Muscle layer of colon (tissue), 2 donors: ENCODE measurements at regions not wholly inside any gene's neighbourhood (a gene's known extent, or its start where the extent isn't known, plus 50 kb on each side); places are given as distances from the start of the nearest gene placed in this dataset.

Experiments used
- H3K27ac ChIP-seq: one replicate; pipeline ENCODE4 v1.7.0; 2013; ENCODE audit warnings: low read depth, mild to moderate bottlenecking, low read length, moderate library complexity
- H3K27me3 ChIP-seq, 2 donors: one replicate each; pipeline ENCODE4 v1.7.0; 2013; ENCODE audit warnings: low read length in 2 of 2, mild to moderate bottlenecking in 2 of 2; ENCODE audit not compliant: insufficient read depth in 2 of 2, control insufficient read depth in 1 of 2
- H3K36me3 ChIP-seq: one replicate; pipeline ENCODE4 v1.7.0; 2013; ENCODE audit warnings: mild to moderate bottlenecking, low read length; ENCODE audit not compliant: insufficient read depth
- H3K4me1 ChIP-seq: one replicate; pipeline ENCODE4 v1.7.0; 2013; ENCODE audit warnings: mild to moderate bottlenecking, low read length; ENCODE audit not compliant: insufficient read depth
- H3K4me3 ChIP-seq, 2 donors: one replicate each; pipeline ENCODE4 v1.7.0; 2013; ENCODE audit warnings: low read length in 2 of 2, low read depth in 1 of 2, mild to moderate bottlenecking in 1 of 2, moderate library complexity in 1 of 2
- H3K9ac ChIP-seq: one replicate; pipeline ENCODE4 v1.7.0; 2013; ENCODE audit warnings: low read length
- H3K9me3 ChIP-seq: one replicate; pipeline ENCODE4 v1.7.0; 2013; ENCODE audit warnings: mild to moderate bottlenecking, low read length
- donor health status: abdominal sarcoma.
- donor health status: Adenocarcinoma of cecum.

DNA sequence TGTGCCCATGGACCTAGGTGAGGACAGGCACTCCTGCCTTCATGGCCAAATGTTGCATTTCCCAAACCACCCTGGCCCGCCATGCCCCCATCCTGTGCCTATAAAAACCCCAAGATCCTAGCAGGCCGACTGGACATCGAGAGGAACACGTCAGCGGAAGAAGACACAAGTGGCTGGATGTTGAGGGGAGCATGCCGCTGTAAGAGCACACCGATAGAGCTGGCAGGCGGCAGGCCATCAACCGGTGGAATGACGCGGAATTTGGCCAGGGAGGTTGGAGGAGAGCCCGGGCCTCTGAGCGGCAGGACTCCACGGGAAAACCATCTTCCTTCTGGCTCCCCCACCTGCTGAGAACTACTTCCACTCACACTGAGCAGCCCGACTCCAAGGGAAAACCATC lies 361.1 kb upstream of the TMPRSS15 start:
- no peaks in the 10 kb centered on the region for H3K27me3 ChIP-seq
- no peak overlapping the region for H3K4me3 ChIP-seq
- H3K9me3 ChIP-seq: no peaks in the 10 kb centered on the region
- H3K9ac ChIP-seq: no peak overlapping the region
- no peaks in the 10 kb centered on the region for H3K4me1 ChIP-seq
- no peaks in the 10 kb centered on the region for H3K36me3 ChIP-seq
- no peak overlapping the region for H3K27ac ChIP-seq

DNA sequence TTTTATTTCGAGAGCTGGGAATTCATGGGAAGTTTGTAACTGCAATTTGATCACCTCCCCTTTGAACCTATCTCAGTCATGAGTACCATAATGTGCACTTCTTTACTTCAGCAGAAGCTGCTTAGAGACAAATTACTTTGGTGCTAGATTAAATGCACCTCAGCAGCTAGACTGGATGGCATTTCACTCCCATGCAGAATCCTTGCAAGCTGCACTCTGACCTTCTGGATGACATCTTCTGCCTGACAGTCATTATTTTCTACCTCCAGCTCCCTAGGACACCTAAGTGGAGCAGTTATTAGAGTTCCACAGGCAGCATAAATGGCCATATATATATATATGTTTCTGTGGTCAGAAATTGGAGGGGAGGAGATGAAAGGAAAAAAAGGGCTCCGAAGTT lies 366.0 kb upstream of the TMPRSS15 start:
- H3K4me3 ChIP-seq: no peak overlapping the region
- H3K36me3 ChIP-seq: no peaks in the 10 kb centered on the region
- H3K4me1 ChIP-seq: no peaks in the 10 kb centered on the region
- H3K9ac ChIP-seq: no peak overlapping the region
- no peaks in the 10 kb centered on the region for H3K27me3 ChIP-seq
- no peak overlapping the region for H3K27ac ChIP-seq
- no peaks in the 10 kb centered on the region for H3K9me3 ChIP-seq

DNA sequence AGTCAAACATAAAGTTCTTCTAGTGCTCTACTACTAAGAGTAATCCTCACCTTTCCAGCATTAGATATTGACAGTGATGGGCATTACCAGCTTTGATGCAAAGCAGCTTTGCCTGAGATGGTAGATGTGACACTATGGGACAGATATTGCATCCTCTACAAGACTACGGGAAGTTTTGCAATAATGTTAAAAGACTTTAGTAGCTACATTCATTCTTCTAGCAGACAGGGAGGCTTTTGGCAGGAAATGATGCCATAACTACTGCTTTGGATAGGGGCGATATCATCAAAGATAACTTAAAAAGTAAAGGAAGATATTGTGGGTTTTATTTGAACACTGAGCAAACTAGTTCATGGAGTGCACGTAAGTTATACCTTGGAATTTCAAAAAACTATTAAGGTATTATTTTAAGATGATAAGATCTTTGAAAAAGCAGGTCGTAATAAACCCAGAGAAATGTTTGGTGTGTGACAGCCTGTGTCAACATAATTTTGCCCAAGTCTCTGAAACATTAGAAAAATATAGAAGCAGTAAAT lies 368.3 kb upstream of the TMPRSS15 start:
- no peak overlapping the region for H3K4me3 ChIP-seq
- no peak overlapping the region for H3K27ac ChIP-seq
- H3K4me1 ChIP-seq: no peaks in the 10 kb centered on the region
- no peaks in the 10 kb centered on the region for H3K36me3 ChIP-seq
- H3K9me3 ChIP-seq: no peaks in the 10 kb centered on the region
- no peaks in the 10 kb centered on the region for H3K27me3 ChIP-seq
- H3K9ac ChIP-seq: no peak overlapping the region

DNA sequence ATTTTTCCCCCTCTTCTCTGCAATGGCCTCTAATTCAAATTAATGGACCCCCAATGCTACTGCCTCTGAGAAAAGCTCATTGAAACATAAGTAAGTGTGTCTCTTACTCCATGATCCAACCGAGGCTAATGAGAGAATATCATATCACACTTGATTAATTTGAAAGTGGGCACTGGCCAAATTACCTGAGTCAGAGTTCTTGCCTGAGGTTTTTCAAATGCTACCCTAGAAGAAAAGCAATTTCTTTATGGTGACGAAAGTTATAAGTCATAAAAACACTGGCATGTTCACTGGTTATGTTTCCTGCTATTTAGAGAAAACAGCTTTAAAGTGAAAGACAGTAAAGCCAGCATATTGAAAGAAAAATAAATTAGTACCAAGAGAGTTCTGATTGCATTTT lies 368.8 kb upstream of the TMPRSS15 start:
- Histone ChIP-seq H3K27me3 (no peaks in the 10 kb centered on the region), H3K4me3 (no peak overlapping the region), H3K4me1 (no peaks in the 10 kb centered on the region), H3K36me3 (no peaks in the 10 kb centered on the region), H3K9ac (no peak overlapping the region), H3K9me3 (no peaks in the 10 kb centered on the region), H3K27ac (no peak overlapping the region)

DNA sequence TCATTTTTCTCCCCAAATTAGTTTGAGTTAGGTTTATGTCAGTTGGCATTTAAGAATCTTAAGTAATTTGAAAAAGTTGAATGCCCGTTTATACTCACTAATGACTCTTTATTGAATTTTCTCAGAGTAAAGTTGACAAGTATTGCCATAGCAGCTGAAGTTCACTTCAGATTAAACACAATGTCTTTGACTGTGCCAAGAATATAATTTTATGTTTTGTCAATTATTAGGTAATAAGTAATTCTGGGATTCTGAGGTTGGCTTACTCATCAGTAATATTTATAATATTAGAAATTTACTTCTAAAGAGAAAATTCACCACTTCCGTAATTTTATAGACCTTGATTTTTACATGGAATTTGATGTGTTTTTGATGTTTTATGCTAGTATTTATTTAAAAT lies 369.3 kb upstream of the TMPRSS15 start:
- H3K27me3 ChIP-seq: no peaks in the 10 kb centered on the region
- no peak overlapping the region for H3K27ac ChIP-seq
- no peak overlapping the region for H3K9ac ChIP-seq
- no peaks in the 10 kb centered on the region for H3K36me3 ChIP-seq
- H3K9me3 ChIP-seq: no peaks in the 10 kb centered on the region
- no peaks in the 10 kb centered on the region for H3K4me1 ChIP-seq
- H3K4me3 ChIP-seq: no peak overlapping the region

DNA sequence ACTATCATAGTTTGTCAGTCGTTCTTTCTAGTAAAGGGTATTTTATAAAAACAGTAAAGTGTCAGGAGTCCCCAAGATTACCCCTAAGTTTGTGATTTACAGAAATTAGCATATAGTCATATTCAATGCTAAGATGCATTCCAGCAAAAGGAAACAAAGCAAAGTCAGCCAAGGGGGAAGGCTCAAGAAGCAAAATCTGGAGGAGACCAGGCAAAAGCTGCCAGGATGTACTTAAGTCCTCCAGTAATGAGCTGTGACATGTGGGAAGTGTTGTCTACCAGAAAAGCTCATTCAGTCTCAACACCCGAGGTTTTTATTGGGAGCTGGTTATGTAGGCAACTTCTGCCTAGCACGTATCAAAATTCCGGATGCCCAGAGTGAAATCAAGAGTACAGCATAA lies 373.4 kb upstream of the TMPRSS15 start:
- H3K36me3 ChIP-seq: no peaks in the 10 kb centered on the region
- H3K9me3 ChIP-seq: no peaks in the 10 kb centered on the region
- H3K27ac ChIP-seq: no peak overlapping the region
- H3K27me3 ChIP-seq: no peaks in the 10 kb centered on the region
- H3K4me1 ChIP-seq: no peaks in the 10 kb centered on the region
- no peak overlapping the region for H3K4me3 ChIP-seq
- no peak overlapping the region for H3K9ac ChIP-seq

DNA sequence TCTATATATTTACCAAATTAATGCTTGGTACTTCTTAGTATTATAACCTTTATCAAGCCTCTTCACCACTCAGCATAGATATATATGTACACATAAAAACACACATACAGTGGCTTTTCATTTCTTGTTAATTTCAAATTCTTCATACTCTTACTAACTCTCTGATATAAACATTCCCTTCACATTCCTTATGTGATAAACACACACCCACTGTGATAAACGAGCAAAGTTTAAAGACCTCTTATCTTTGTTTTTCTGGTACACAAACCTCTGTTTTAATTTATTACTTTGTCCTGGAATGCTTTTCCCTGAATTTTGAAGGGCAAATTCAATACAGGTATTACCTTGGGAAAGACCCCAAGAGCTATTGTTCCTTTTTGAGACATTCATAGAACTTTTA lies 379.1 kb upstream of the TMPRSS15 start:
- Histone ChIP-seq H3K9ac (no peak overlapping the region), H3K4me1 (no peaks in the 10 kb centered on the region), H3K4me3 (no peak overlapping the region), H3K27me3 (no peaks in the 10 kb centered on the region), H3K36me3 (no peaks in the 10 kb centered on the region), H3K27ac (no peak overlapping the region), H3K9me3 (no peaks in the 10 kb centered on the region)

DNA sequence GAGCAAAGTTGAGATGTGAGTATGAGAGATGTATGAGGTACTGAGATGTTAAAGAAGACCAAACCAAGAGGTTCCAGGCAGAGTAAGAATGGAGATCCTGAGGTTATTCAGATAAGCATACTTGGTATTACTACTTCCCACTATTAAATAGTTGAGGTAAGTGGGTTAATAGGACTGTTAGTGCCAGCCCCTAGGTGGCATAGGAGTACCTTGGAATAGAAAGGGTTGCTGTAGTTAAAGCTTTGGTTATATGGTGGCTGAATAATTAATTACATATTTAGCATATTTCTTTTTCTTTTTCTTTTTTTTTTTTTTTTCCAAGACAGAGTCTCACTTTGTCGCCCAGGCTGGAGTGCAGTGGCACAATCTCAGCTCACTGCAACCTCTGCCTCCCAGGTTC lies 397.9 kb upstream of the TMPRSS15 start:
- no peaks in the 10 kb centered on the region for H3K36me3 ChIP-seq
- no peaks in the 10 kb centered on the region for H3K9me3 ChIP-seq
- H3K27ac ChIP-seq: no peak overlapping the region
- H3K4me3 ChIP-seq: no peak overlapping the region
- H3K9ac ChIP-seq: no peak overlapping the region
- no peaks in the 10 kb centered on the region for H3K4me1 ChIP-seq
- no peaks in the 10 kb centered on the region for H3K27me3 ChIP-seq

DNA sequence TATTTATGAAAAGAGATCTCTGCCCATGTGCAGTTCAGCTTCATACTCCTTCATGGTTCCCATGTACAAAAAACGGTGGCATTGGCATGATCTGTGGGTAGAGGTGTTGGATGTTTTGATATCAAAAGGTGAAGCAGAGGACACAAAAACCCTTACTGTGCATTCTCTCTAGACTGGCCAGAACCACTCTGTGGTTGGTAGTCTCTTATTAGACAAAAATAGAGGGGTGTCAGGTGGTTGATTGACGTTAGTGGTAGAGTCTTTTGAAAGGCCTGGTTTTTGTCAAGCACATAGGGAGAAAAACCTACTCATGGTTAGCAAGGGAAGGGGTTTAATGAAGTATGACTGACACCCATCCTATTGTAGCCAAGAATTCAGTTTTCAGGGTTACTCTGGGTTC lies 400.0 kb upstream of the TMPRSS15 start:
- H3K4me3 ChIP-seq: no peak overlapping the region
- H3K9ac ChIP-seq: no peak overlapping the region
- H3K36me3 ChIP-seq: no peaks in the 10 kb centered on the region
- H3K27ac ChIP-seq: no peak overlapping the region
- H3K4me1 ChIP-seq: no peaks in the 10 kb centered on the region
- no peaks in the 10 kb centered on the region for H3K27me3 ChIP-seq
- no peaks in the 10 kb centered on the region for H3K9me3 ChIP-seq

DNA sequence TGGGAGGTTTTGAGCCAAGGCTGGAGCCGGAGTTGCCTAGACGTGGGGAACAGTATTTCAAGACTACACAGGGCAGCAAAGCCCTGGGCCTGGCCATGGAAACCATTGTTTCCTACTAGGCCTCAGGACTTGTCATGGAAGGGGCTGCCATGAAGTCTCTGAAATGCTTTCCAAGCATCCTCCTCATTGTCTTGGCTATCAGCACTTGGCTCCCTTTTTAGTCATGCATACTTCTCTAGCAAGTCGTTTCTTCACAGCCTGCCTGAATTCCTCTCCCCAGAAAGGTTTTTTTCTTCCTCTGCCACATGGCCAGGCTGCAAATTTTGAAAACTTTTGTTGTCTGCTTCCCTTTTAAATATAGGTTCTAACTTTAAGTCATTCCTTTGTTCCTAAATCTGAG lies 406.6 kb upstream of the TMPRSS15 start:
- Histone ChIP-seq H3K9ac (no peak overlapping the region), H3K27ac (no peak overlapping the region), H3K4me3 (no peak overlapping the region), H3K9me3 (no peaks in the 10 kb centered on the region), H3K36me3 (no peaks in the 10 kb centered on the region), H3K4me1 (no peaks in the 10 kb centered on the region), H3K27me3 (no peaks in the 10 kb centered on the region)

DNA sequence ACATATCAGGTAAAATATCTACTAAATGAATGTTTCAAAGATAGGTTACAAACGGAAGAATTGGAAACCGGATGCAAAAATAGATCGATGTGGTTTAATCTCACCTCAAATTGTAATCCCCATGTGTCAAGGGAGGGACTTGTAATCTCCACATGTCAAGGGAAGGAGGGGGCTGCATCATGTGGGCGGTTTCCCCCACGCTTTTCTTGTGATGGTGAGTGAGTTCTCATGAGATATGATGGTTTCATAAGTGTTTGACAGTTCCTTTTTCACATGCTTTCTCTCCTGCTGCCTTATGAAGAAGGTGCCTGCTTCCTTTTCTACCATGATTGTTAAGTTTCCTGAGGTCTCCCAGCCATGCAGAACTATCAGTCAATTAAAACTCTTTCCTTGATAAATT lies 408.7 kb upstream of the TMPRSS15 start:
- no peaks in the 10 kb centered on the region for H3K27me3 ChIP-seq
- no peaks in the 10 kb centered on the region for H3K36me3 ChIP-seq
- no peaks in the 10 kb centered on the region for H3K9me3 ChIP-seq
- H3K9ac ChIP-seq: no peak overlapping the region
- H3K4me1 ChIP-seq: no peaks in the 10 kb centered on the region
- no peak overlapping the region for H3K27ac ChIP-seq
- H3K4me3 ChIP-seq: no peak overlapping the region

DNA sequence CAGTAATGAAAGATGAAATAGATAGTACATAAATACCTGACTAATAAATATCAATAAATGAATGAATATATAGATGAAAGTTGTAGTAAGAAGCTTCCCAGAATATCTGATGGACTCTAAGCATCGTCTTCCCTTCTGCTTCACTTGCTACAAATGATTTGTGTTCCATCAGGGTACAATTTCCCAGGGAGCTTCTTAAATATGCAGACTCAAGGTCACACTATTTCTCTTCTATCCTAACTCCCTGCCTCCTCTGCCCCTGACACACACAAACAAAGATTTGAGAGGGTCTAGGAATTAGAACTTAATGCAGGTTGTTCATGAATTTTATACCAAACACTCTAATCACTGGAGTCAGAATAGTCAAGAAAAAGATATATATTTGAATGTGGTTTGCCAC lies 415.9 kb upstream of the TMPRSS15 start:
- Histone ChIP-seq H3K9me3 (no peaks in the 10 kb centered on the region), H3K27ac (no peak overlapping the region), H3K4me1 (no peaks in the 10 kb centered on the region), H3K4me3 (no peak overlapping the region), H3K9ac (no peak overlapping the region), H3K36me3 (no peaks in the 10 kb centered on the region), H3K27me3 (no peaks in the 10 kb centered on the region)
